ENCODE measurements at regions not wholly inside any gene's neighbourhood (a gene's known extent, or its start where the extent isn't known, plus 50 kb on each side); places are given as distances from the start of the nearest gene placed in this dataset.

DNA sequence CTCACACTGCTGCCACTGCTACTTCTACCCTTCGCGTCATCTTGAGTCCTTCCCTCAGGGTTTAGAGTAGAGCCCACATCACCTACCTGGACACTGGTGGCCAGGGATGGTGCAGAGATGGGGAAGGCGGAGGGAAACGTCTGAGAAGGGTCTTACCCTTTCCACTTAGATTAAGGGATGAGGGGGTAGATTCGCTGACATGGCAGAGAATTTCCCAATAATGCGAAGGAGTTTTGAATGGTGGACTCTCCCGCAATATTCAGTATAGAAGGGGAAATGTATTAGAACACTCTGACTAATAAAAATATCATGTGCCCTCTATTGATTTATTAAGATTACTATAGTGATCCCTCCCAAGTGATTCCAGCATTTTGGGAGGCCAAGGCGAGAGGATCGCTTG, 209.5 kb upstream of the KIAA1217 start:
- no peak for TF ChIP-seq FOXM1 (IDR thresholded peaks at IDR 0.05; ENCODE audit: borderline replicate concordance)
- TF ChIP-seq FOXK2 (IDR thresholded peaks at IDR 0.05): no peak
- no peak for TF ChIP-seq SP1 (IDR thresholded peaks at IDR 0.05)
- no peak for TF ChIP-seq ZNF384 (IDR thresholded peaks at IDR 0.05)
- TF ChIP-seq BHLHE40 (IDR thresholded peaks at IDR 0.05; ENCODE audit: borderline replicate concordance): no peak

All from HEK293T (cell line).